ENCODE measurements at regions not wholly inside any gene's neighbourhood (a gene's known extent, or its start where the extent isn't known, plus 50 kb on each side); places are given as distances from the start of the nearest gene placed in this dataset.
A peak's percentile ranks its signal among the peaks of the same experiment; 100 is the strongest.

DNA sequence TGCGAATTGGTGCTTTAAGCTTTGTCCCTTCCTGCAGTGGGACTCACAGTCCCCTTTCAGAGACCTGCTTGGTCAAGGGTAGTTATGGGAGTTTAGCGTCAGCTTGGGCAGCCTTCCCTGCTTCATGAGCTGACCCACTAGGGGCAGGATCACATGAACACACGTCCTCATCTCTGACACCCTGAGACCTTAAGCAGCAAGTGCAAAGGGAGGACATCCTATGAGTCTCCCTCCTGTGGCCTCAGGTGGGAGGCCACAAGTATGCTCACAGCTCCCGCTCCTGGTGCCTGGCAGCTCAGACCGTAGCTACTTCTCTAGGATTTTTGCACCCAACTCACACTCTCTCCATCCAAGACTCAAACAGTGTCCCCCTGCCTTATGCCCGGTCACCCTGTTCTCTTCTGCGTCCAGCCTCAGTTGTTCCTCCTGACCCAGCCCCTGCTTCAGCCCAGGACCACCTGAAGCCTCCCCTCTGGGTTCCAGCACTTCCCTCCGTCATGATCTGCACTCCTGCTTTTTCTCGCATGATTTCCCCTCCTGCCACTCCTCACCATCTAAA lies 136.6 kb upstream of the FAM20C start:
- DNase-seq: no peak

DNA sequence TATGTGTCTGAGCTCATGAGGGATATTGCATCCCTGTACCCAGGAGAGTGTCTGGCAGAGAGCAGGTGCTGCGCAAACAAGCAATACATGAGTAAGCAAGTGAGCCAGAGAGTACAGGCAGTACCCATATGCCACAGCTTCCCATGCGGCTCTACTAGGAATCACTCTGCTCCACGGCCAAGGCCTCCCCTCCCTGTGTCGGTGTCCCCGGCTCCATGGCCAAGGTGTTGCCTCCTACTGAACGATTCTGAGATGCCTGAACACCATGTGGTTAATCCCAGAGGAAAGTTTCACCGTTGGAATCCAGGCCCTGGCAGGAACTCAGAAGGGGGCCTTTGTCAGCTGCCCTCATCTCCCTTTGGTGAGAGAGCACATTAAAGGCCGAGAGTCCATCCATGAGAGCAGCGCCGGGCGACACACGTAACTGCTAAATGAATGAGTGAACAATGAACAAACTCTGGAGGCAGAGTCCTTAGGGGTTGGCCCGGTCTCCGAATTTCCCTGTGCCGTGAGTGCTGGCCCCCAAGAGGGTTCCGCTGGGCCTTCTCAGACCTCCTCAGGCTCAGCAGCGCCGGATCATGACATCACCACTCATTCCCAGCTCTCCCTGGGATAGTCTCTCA lies 136.0 kb upstream of the FAM20C start:
- no peak for DNase-seq

DNA sequence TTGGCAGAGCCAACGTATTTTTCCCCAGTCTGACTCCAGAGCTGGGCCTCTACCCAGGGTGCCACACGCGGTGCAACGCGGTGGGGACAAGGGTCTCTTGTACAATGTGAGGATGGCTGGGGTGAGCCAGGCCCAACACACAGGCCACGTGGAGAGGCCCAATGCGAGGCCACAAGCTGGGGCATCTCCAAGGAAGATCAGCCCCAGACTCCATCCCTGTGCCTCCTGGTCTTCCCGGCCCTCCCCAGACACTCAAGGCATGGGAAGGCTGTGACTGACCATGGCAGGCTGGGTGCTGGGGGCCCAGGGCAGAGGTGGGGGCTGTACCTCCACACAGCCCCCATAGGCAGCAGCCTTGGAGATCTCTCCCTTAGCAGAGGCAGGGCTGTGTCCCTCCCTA lies 135.3 kb upstream of the FAM20C start:
- no peak for DNase-seq

DNA sequence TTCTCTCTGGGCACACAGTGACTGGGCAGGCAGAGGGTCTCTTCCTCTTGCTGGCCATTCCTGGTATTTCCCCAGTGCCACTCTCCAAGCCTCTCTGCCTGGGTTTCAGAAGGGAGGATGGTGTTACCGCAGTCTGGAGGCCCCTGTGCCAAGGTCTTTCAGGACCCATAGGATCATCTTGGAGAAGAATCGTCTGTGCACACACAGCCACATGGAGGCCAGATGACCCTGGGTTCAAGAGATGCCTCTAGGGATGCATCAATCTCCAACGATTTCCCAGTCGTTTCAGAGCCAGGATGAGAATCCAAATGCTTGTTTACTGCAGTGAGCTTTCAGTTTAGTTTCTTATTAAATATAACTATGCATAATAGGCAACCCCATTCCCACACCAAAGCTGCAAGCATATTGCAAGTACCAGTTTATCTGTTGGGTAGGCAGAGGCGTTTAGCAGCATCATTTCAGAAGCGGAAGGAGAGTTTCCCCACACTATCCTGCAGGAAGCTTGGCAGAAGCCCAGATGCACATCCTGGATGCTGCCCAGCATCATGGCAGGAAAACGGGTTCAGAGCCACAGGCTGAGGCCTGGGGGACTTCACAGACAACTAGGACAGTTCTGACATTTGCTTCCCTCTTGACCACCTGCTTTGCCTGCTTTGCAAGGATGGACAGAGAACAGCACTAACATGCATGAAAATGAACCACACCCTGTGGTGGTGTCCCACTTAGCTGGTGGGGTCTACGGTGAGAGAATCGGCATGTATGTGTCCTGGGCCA lies 134.7 kb upstream of the FAM20C start:
- DNase-seq: peak in 6 of 56 donors; percentile 12 to 45 (median 27)

DNA sequence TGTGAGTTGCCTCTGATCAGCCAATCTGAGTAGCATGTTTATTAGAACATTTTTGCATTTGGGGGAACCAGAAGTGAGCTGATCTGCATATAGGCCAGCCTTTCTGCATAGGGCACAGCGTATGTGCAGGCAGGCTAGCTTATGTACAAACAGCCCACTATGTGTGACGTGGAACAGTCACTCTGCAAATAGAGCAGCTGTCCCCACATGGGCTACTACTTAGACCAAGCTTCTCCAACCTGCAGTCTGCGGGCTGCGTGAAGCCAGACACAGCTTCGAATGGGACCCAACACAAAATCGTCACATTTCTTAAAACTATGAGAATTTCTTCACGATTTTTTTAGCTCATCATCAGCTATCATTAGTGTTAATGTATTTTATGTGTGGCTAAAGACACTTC lies 134.1 kb upstream of the FAM20C start:
- no peak for DNase-seq

DNA sequence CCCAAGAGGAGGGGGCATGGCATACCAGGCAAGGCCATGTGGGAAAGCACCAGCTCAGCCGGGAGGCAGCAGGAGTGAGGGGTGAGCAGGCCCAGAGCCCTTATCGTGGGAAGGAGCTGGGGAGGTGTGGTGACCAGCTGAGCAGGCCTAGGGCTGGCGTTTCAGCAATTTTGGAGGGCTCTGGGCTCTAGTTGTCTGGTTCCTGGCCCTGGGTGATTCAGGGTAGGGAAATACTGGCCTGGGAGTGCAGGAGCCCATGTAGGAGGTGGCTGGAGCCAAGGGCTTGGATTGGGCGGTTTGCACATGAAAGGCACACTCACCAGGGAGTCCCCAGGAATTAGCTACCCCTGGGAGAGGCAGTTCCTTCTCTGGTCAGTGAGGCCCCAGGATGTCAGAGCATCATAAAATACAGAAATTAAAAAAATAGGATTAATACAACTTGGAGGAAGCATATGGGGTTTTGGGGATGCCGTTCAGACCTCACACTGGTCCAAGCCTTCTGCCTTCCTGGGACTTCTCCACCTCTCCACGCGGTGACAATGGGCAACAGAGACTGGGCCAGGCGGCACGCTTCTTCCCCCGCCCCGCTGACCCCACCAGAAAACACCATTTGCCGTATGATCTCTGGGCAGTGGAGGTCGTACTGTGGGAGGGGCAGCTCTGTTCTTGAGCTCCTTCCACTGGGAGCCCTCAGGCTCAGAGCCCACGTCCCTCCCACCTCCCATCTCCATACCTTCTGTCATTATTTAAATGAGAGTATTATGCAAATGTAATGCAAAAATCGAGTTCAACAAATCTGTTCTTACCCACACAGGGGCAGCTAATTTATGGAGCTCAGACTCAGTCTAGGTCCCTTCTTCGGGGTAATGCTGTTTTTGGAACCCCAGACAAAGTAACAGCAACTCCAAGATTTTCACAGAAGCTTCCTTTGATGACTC lies 133.0 kb upstream of the FAM20C start:
- no peak for DNase-seq

DNA sequence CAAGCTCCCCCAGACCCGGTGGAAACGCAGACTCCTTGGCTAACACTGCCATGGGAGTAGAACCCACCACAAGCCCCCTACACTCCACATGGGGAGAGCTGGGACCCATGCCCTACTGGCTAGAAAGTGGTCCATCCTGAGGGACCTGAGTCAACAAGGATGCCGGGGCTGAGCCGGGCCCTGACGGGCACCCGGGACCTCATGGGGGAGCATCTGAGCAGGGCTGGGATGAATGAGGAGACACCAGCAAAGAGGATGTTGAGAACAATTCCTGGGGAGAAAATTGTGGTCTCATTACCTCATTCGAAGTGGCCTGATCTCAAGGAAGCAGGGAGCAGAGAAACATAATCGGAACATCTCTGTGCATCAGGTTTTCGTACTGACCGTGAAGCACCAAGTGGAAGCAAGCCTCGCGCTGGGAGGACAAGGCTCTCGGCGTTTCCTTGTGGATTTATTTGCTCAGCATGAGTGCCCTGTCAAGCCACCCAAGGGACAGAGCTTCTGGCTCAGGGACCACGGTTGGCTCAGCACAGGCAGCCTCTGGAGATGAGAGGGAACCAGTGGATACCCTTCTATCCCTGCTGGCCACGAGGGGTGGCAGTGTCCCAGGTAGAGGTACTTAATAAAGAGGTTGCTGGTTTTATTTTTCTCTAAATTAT lies 132.2 kb upstream of the FAM20C start:
- DNase-seq: no peak

DNA sequence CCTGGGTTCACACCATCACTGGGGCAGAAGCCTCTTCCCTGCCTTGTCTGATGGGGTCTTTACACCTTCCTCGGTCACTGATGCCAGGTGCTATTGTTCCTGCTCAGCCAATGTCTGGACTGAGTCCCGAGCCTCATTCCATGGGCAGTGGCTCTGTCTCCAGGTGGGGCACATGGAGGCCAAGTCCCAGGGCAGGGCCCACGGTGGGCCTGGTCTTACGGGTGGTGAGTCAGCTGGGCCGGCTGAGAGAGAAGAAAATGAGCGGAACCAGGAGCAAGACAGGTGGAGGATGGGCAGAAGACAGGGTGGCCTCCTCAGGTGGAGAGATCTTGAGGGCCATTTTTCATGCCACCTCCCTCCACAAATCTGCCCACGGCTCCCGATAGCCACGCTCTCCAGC lies 131.7 kb upstream of the FAM20C start:
- no peak for DNase-seq

DNA sequence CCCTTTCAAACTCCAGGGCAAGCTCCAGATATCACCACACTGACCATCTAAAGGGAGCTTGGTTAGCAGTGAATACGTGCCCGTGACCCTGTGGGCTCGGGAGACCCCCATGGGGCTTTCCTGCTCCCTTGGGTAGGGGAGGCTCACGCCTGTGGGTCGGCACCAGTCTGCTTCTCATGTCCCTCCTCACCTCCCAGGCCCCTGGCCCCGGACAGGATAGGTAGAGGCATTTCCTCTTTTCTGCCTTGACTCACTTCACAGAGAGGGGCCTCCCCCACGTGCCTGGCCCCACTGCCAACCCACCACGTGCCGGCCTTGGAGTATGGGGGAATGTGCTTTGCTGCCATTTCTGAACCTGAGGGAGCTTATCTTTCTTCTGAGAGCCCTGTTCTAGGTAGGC lies 131.3 kb upstream of the FAM20C start:
- DNase-seq: no peak

DNA sequence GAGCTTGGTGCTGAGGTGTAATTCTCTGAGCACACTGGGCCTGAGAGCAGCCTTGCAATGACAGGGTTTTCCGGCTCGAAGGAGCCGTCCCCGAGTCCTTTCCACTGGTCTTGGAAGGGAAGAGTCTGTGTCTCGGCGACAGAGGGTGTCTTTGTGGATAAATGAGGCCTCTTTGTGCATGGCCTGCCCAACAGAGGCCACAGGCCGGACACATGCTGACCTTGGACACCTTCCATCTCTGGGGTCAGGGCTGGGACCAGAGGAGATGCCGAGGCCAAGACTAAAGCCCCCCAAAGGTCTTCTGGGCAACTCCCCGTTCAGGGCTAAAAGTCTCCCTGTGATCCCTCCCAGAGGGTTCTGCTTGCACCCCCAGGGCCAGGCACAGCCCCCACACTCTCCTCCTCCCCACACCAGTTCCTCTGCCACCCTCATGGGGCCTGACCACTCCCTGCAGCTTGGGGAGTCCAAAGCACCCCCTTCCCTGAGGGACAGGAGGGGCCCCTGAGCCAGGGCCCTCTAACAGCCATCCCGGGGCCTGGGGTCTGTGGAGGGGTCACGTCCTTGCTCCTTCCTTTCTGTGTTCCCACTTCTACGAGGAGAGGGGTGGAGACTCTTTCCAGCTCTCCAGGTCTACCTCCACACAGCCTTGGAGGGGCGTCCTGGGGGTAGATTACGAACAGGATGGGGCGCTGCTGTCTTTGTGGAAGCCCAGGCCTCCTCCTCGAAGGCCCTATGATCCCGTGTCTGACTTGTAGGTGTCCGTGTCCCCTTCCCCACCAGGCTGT lies 130.6 kb upstream of the FAM20C start:
- no peak for DNase-seq

DNA sequence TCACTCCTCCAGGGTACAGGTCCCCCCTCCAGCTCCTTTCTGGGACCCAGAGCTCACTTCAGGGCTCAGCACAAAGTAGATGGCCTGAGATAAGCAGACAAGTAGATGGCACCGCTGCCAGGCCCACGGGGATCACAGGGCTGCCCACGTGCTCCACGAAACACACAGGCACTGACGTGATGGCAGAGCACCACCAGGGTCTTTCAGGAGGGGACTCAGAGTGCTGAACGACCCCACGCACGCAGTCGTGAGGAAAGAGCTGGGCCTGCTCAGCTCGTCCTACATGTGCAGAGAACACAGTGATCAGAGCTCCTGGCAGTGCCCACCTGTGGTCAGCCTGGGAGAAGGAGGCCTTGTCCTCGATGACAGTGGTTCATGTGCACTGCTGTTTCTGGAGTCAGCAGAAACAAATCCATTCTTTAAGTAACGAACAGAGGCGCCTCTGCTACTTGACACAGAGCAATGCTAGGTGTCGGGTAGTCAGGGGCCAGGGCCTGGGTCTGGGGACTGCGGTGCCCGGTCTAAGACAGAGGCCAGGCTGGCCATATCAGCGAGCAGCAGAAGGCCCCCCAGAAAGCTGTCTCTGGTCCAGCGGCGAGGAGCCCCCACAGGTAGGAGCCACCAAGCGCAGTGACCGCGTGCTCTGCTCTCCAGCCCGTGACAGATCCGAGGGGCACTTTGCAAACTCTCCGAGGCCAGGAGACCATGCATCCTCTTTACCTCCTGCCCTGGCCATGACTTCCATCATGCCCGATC lies 129.8 kb upstream of the FAM20C start:
- DNase-seq: no peak

DNA sequence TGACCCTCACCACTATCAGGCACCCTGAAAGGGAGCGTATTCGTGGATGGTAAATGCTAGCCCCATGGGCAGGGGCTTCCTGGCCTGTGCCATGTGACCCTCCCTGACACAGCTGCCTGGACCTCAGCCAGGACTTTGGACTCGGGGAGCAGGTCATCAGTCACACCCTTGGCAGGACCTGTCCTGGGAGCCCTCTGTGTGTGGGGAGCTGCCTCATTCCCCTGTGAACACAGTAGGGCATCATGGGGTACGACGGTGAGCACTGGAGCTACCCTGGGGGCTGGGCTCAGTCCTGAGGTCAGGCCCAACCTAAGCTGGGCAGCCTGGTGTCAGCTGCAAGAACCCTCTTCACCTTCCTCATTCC lies 129.3 kb upstream of the FAM20C start:
- DNase-seq: no peak

DNA sequence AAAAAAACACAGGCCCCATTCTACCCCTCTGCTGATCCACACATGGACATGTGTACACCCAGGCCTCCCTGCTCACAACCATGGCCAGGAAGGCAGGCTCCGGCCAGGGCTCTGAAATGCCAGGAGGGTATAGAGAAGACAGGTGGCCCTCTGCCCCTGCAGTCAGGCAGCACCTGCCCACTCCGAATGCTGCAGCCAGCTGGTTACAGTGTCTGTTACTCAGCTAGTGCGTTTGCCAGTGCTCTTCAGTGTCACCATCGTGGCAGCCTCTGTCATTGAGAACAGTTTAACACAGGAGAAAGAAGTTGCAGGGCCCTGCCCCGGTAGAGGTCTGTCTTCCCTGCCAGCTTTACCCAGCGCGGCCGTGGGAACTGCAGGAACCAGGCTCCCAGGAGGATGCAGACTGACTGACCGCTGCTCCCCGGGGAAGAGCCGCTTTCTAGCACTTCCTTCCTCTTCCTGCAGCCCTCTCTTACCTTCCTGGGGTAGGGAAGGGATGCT lies 128.8 kb upstream of the FAM20C start:
- DNase-seq: no peak

DNA sequence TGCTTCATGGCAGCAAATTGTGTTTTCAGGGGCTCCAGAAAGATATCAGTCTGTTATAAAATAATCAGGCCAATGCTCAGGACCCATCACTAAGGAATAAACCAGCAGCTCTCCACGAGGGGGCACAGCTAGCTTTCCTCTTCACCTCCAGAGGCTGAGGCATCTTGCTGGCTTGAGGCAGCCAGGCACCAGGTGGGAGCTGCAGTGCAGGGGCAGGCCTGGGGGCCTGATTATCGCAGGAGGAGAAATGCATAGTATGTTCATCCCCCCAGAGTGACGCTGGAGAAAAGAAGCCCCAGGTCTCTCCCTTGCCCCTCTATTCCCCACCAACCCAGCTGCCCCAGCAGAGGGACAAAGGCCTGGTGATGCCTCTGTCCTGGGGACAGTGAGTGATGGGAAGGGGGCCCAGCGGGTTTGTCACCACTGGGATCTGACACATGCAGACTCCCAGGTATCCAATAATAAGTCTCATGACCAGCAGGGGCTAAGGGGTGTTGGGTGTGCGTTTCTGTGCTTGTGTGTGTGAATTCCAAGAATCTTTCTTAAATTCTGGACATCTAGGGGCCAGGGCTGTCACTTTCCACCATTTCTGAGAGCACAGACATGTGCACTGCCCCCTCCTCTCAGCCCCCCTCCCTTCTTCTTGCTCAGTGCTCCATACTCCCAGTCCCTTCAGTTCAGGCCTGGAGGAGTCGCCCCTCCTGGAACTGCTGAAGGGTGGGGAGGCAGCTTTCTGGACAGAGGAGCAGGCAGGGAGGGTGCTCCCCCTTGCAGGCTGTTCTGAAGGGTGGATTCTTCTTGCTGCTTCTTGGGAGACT lies 128.1 kb upstream of the FAM20C start:
- peak in 45 of 56 donors; percentile 6 to 79 (median 45) for DNase-seq

DNA sequence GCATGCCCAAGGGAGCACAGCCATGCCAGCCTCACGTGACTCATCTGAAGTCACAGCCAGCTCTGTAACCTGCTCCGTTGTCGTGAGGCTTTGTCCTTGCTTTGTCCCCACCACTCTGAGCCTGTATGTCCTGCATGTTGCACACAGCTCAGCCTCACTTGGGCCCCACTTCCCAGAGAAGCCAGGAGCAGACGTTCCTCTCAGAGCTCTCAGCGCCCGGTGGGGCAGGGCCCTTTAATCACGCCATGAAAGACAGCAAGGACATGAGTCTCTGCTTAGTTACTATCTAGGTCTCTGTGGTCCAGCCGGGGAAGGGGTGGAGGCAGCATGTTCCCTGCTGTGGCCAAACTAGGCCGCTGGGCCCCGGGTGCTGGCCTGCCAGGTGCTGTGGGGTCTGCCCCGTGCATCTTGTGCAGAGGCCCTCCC lies 127.4 kb upstream of the FAM20C start:
- DNase-seq: no peak

DNA sequence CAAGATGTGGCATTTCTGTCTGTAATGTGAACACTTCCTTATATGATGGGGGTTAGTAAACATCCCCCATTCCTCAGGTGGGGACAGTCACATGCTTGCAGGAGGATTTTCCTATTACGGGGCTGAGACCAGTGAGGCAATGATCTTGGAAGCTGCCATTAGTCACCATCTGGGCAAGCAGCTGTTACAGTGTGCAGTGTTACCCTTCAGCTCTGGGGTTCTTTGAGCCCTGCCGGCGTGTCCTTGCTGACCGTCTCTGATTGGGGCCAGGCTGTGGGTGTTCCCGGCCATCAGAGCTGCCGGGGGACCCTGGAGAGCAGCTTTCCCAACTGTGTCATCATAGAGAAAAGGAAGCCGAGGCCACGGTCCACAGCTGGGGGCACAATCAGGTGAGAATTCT lies 126.8 kb upstream of the FAM20C start:
- DNase-seq: no peak

DNA sequence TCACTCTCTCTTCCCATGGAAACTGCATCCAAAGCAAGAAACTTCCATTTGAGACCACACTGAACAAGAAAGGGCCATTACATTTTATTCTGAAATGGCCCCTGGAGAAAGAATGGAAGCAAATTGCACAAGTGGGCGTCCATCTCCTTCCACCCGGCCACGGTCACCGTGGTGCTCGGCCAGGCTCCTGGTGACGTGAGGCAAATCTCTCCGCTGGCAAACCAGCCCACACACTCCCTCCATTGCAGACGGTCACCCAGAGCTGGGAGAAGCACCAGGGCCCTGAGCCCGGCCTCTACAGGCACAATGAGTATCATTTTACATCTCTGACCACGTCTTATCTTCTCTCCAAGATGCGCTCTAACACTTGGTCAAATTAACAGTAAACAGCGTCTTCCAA lies 126.1 kb upstream of the FAM20C start:
- DNase-seq: no peak

DNA sequence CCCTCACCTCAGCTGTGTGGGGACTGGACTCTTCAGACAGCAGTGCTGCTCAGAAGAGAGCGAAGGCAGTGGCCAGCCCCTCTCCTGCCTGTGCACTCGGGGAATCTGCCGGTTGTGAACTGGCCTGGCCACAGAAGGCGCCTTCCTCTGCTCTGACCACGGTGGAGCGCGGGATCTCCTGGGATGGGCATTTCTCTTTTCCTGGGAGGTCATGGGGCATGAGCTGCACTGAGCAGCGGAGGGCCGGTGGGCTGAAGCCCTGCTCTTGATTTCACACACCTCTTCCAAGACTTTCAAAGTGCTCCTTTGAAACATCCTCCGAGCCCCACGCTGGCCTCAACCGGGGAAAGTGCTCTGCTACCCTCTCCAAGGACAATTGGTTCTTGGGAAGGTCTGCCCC lies 125.6 kb upstream of the FAM20C start:
- DNase-seq: no peak

Measured in amygdala (tissue), 56 donors.